GM12878 (cell line): ENCODE measurements at regions not wholly inside any gene's neighbourhood (a gene's known extent, or its start where the extent isn't known, plus 50 kb on each side); places are given as distances from the start of the nearest gene placed in this dataset.

Source experiments
- CHD4 ChIP-seq: fragments of 200-600 bp; sonication (generic); IDR thresholded peaks from 2 replicates; pipeline ENCODE4 v1.6.1; 2016; ENCODE audit warnings: mild to moderate bottlenecking
- CTCF ChIP-seq, 3 experiments: IDR thresholded peaks in 2 of 3; conservative IDR thresholded peaks in 1 of 3; 2 replicates each; pipeline ENCODE4 v1.5.1; 2011; ENCODE audit warnings: low read depth in 3 of 3, low read length in 3 of 3, mild to moderate bottlenecking in 3 of 3, control low read depth in 2 of 3, moderate library complexity in 2 of 3, inconsistent platforms in 1 of 3, mixed read lengths in 1 of 3; ENCODE audit not compliant: control insufficient read depth in 2 of 3, insufficient read depth in 1 of 3; ENCODE audit errors: extremely low read depth in 1 of 3
- E4F1 ChIP-seq: fragments of 450-650 bp; IDR thresholded peaks from 2 replicates; pipeline ENCODE4 v1.6.1; 2018; ENCODE audit warnings: borderline replicate concordance, mild to moderate bottlenecking; ENCODE audit not compliant: partially characterized antibody
- HDAC6 ChIP-seq: fragments of 200-600 bp; sonication (generic); IDR thresholded peaks from one replicate; pipeline ENCODE4 v1.8.0; 2017; ENCODE audit warnings: antibody characterized with exemption; ENCODE audit not compliant: unreplicated experiment
- LARP7 ChIP-seq: fragments of 450-650 bp; IDR thresholded peaks from 2 replicates; pipeline ENCODE4 v1.6.1; 2017; ENCODE audit warnings: mild to moderate bottlenecking
- PKNOX1 ChIP-seq: fragments of 450-650 bp; IDR thresholded peaks from 2 replicates; pipeline ENCODE4 v1.6.1; 2016; ENCODE audit warnings: mild to moderate bottlenecking
- POU2F2 ChIP-seq: IDR thresholded peaks from 3 replicates; pipeline ENCODE4 v1.6.1; 2011; ENCODE audit warnings: low read depth, mild to moderate bottlenecking, low read length, borderline replicate concordance
- RAD21 ChIP-seq: IDR thresholded peaks from 2 replicates; pipeline ENCODE4 v1.6.1; 2011; ENCODE audit warnings: mild to moderate bottlenecking, low read depth, low read length, moderate library complexity; ENCODE audit not compliant: insufficient read depth
- SMC3 ChIP-seq: IDR thresholded peaks from 2 replicates; pipeline ENCODE4 v1.6.1; 2011; ENCODE audit warnings: low read length, improper control_type of control experiment, borderline replicate concordance
- SP1 ChIP-seq: IDR thresholded peaks from one replicate; pipeline ENCODE4 v1.6.1; 2011; ENCODE audit warnings: low read depth, low read length
- SREBF1 ChIP-seq: IDR thresholded peaks from 2 replicates; pipeline ENCODE4 v1.6.1; 2012; ENCODE audit warnings: mild to moderate bottlenecking, low read length
- SUZ12 ChIP-seq: fragments of 200-600 bp; sonication (generic); IDR thresholded peaks from one replicate; pipeline ENCODE4 v1.6.1; 2018; ENCODE audit warnings: antibody characterized with exemption, mild to moderate bottlenecking; ENCODE audit not compliant: unreplicated experiment
- TCF3 ChIP-seq: IDR thresholded peaks from 2 replicates; pipeline ENCODE4 v1.6.1; 2012; ENCODE audit warnings: low read depth, mild to moderate bottlenecking, low read length, borderline replicate concordance; ENCODE audit not compliant: insufficient read depth
- YY1 ChIP-seq: IDR thresholded peaks from 2 replicates; pipeline ENCODE4 v1.6.1; 2011; ENCODE audit warnings: low read depth, mild to moderate bottlenecking, low read length

- TF ChIP-seq E4F1 (no peak), TCF3 (no peak), PKNOX1 (peak; percentile 64), SP1 (no peak), RAD21 (peak; percentile 78), CHD4 (no peak), SREBF1 (no peak), YY1 (0 out of 2 replicates have a peak, but pooled peaks have one; percentile 18), SMC3 (peak; percentile 57; the same call in 1 of the 2 replicates), CTCF (IDR thresholded peaks at IDR 0.05 in 2 of 3, conservative IDR thresholded peaks at IDR 0.05 in 1 of 3; ENCODE audit: control insufficient read depth in 2 of 3, extremely low read depth in 1 of 3, insufficient read depth in 1 of 3, low read depth in 3 of 3, low read length in 3 of 3) (peak; percentile 88 to 95 (median 88)), HDAC6 (no peak), POU2F2 (no peak), LARP7 (no peak), SUZ12 (no peak)
Measured at GRCh38 chr7:142557971-142558582, 191.2 kb upstream of the PRSS1 start (continued).
